ENCODE measurements at regions not wholly inside any gene's neighbourhood (a gene's known extent, or its start where the extent isn't known, plus 50 kb on each side); places are given as distances from the start of the nearest gene placed in this dataset.

GRCh38 chr6:120876931-120877330, 457.3 kb downstream of the TBC1D32 start:
- no peaks in the 10 kb centered on the region for H3K27me3 ChIP-seq (ENCODE audit: insufficient read depth)
- ATAC-seq (no peak), DNase-seq (ENCODE audit: low spot score) (no peak)
- H3K27ac Mint-ChIP-seq: no peak overlapping the region
- H3K79me2 ChIP-seq (replicated peaks; ENCODE audit: insufficient read depth): no peaks in the 10 kb centered on the region
- no peak overlapping the region for H2AFZ ChIP-seq
- H3K27ac ChIP-seq (ENCODE audit: low read depth): no peak overlapping the region
- TF ChIP-seq JUNB (IDR thresholded peaks at IDR 0.05; ENCODE audit: unreplicated experiment): no peak
- TF ChIP-seq NANOG (IDR thresholded peaks at IDR 0.05; ENCODE audit: borderline replicate concordance): no peak
- no peak for TF ChIP-seq STAT1 (IDR thresholded peaks at IDR 0.05; ENCODE audit: unreplicated experiment)
- no peak for TF ChIP-seq ZNF114 (CRISPR knock-in tag; IDR thresholded peaks at IDR 0.05)
- TF ChIP-seq EZH2 (IDR thresholded peaks at IDR 0.05; ENCODE audit: low read depth, unreplicated experiment): no peak
- TF ChIP-seq ZNF331 (CRISPR knock-in tag; IDR thresholded peaks at IDR 0.05; ENCODE audit: low read depth): no peak
- no peak for TF ChIP-seq EZH2phosphoT487 (IDR thresholded peaks at IDR 0.05; ENCODE audit: unreplicated experiment)
- TF ChIP-seq CREB1 (CRISPR knock-in tag; IDR thresholded peaks at IDR 0.05; ENCODE audit: low read depth): no peak
- TF ChIP-seq ETS1 (IDR thresholded peaks at IDR 0.05): no peak
- no peak overlapping the region for H3K4me2 ChIP-seq
- no peaks in the 10 kb centered on the region for H4K20me1 ChIP-seq (replicated peaks; ENCODE audit: insufficient read depth)
- no peak overlapping the region for H3K4me3 Mint-ChIP-seq
- no peaks in the 10 kb centered on the region for H3F3A ChIP-seq (replicated peaks; ENCODE audit: low read depth)
- H3K36me3 Mint-ChIP-seq (ENCODE audit: low read depth): no peaks in the 10 kb centered on the region
- H3K36me3 ChIP-seq (ENCODE audit: insufficient read depth): no peaks in the 10 kb centered on the region
- H3K4me3 ChIP-seq: no peak overlapping the region
- peaks cover 5% of the 10 kb centered on the region for H3K27me3 Mint-ChIP-seq (ENCODE audit: insufficient read depth, low read depth, poor library complexity)
- H3K9me2 ChIP-seq (ENCODE audit: insufficient read depth): 0 out of 2 replicates have a peak, but pooled peaks cover 4% of the 10 kb centered on the region
- no peaks in the 10 kb centered on the region for H3K4me1 ChIP-seq (ENCODE audit: insufficient read depth)
- H3K9me3 Mint-ChIP-seq: no peaks in the 10 kb centered on the region
- H3K4me1 Mint-ChIP-seq: no peaks in the 10 kb centered on the region

- no peak overlapping the region for H3K27ac ChIP-seq (ENCODE audit: low read depth)
- no peak for DNase-seq (ENCODE audit: low spot score)
- no peak overlapping the region for H3K4me3 Mint-ChIP-seq
Observed at GRCh38 chr6:120876424-120876823, 457.9 kb downstream of the TBC1D32 start.

More at GRCh38 chr6:120876424-120876823, 457.9 kb downstream of the TBC1D32 start:
- H3K9me2 ChIP-seq (ENCODE audit: insufficient read depth): 0 out of 2 replicates have a peak, but pooled peaks cover 4% of the 10 kb centered on the region
- no peaks in the 10 kb centered on the region for H3K27me3 ChIP-seq (ENCODE audit: insufficient read depth)
- Mint-ChIP-seq H3K27me3 (ENCODE audit: insufficient read depth, low read depth, poor library complexity) (peaks cover 5% of the 10 kb centered on the region), H3K9me3 (no peaks in the 10 kb centered on the region), H3K27ac (no peak overlapping the region), H3K36me3 (ENCODE audit: low read depth) (no peaks in the 10 kb centered on the region), H3K4me1 (no peaks in the 10 kb centered on the region)
- no peak for TF ChIP-seq EZH2phosphoT487 (IDR thresholded peaks at IDR 0.05; ENCODE audit: unreplicated experiment)
- TF ChIP-seq ZNF114 (CRISPR knock-in tag; IDR thresholded peaks at IDR 0.05): no peak
- no peak for TF ChIP-seq ETS1 (IDR thresholded peaks at IDR 0.05)
- TF ChIP-seq ZNF331 (CRISPR knock-in tag; IDR thresholded peaks at IDR 0.05; ENCODE audit: low read depth): no peak
- no peak for TF ChIP-seq REST (IDR thresholded peaks at IDR 0.05; ENCODE audit: unreplicated experiment)
- TF ChIP-seq POLR2AphosphoS5 (IDR thresholded peaks at IDR 0.05; ENCODE audit: low read depth): no peak
- TF ChIP-seq CREB1 (CRISPR knock-in tag; IDR thresholded peaks at IDR 0.05; ENCODE audit: low read depth): no peak
- no peak overlapping the region for H3K4me2 ChIP-seq
- no peaks in the 10 kb centered on the region for H3K36me3 ChIP-seq (ENCODE audit: insufficient read depth)
- ATAC-seq: no peak; the same call in 2 of the 3 replicates
- H3F3A ChIP-seq (replicated peaks; ENCODE audit: low read depth): no peaks in the 10 kb centered on the region
- no peaks in the 10 kb centered on the region for H4K20me1 ChIP-seq (replicated peaks; ENCODE audit: insufficient read depth)
- no peak overlapping the region for H2AFZ ChIP-seq
- no peaks in the 10 kb centered on the region for H3K4me1 ChIP-seq (ENCODE audit: insufficient read depth)
- no peaks in the 10 kb centered on the region for H3K79me2 ChIP-seq (replicated peaks; ENCODE audit: insufficient read depth)
- H3K4me3 ChIP-seq: no peak overlapping the region
